DND-41 (cell line): ENCODE measurements at regions not wholly inside any gene's neighbourhood (a gene's known extent, or its start where the extent isn't known, plus 50 kb on each side); places are given as distances from the start of the nearest gene placed in this dataset.

Experiments used
- ATAC-seq: fragments of 200-7000 bp; cut with Tn5 transposase; 3 replicates; pipeline ENCODE4 v1.9.1; 2021; ENCODE audit warnings: low read depth; ENCODE audit not compliant: insufficient read depth
- DNase-seq: peaks from one replicate; pipeline ENCODE4 v3.0.0-alpha.2; 2020
- H2AFZ ChIP-seq: 2 replicates; pipeline ENCODE4 v1.6.0; 2012; ENCODE audit warnings: low read depth, low read length
- H3K27ac ChIP-seq: 2 replicates; pipeline ENCODE4 v1.5.1; 2012; ENCODE audit warnings: low read length, inconsistent platforms
- H3K27me3 ChIP-seq: fragments of 200-600 bp; sonication (generic); 2 replicates; pipeline ENCODE4 v1.6.0; 2012; ENCODE audit warnings: low read length, mild to moderate bottlenecking, inconsistent platforms; ENCODE audit not compliant: insufficient read depth, poor library complexity
- H3K36me3 ChIP-seq: 2 replicates; pipeline ENCODE4 v1.5.1; 2012; ENCODE audit warnings: low read length, inconsistent platforms; ENCODE audit not compliant: insufficient read depth
- H3K4me1 ChIP-seq: 2 replicates; pipeline ENCODE4 v1.5.1; 2012; ENCODE audit warnings: mild to moderate bottlenecking, low read length; ENCODE audit not compliant: insufficient read depth
- H3K4me2 ChIP-seq: 2 replicates; pipeline ENCODE4 v1.6.0; 2012; ENCODE audit warnings: mild to moderate bottlenecking, moderate library complexity, low read length, inconsistent platforms; ENCODE audit not compliant: insufficient read depth
- H3K4me3 ChIP-seq, 2 experiments: fragments of 200-600 bp in 1 of 2; shearing (Covaris generic) in 1 of 2; 2 replicates each; pipeline ENCODE4 v1.5.1; 2012 to 2016; ENCODE audit warnings: inconsistent platforms in 2 of 2, low read length in 2 of 2, mild to moderate bottlenecking in 2 of 2, low read depth in 1 of 2, moderate library complexity in 1 of 2
- H3K79me2 ChIP-seq: 2 replicates; pipeline ENCODE4 v1.6.0; 2012; ENCODE audit warnings: low read length, inconsistent platforms; ENCODE audit not compliant: insufficient read depth
- H3K9ac ChIP-seq: 2 replicates; pipeline ENCODE4 v1.6.0; 2012; ENCODE audit warnings: low read depth, mild to moderate bottlenecking, inconsistent platforms, low read length, moderate library complexity
- H3K9me3 ChIP-seq: 2 replicates; pipeline ENCODE4 v1.5.1; 2012; ENCODE audit warnings: low read length, moderate library complexity, mild to moderate bottlenecking, inconsistent platforms; ENCODE audit not compliant: insufficient read depth, severe bottlenecking
- H4K20me1 ChIP-seq: 2 replicates; pipeline ENCODE4 v1.6.0; 2012; ENCODE audit warnings: low read length; ENCODE audit not compliant: insufficient read depth
- CTCF ChIP-seq: IDR thresholded peaks from 2 replicates; pipeline ENCODE4 v1.5.1; 2012; ENCODE audit warnings: borderline replicate concordance, low read length, moderate library complexity, mild to moderate bottlenecking; ENCODE audit not compliant: poor library complexity, severe bottlenecking; ENCODE audit errors: extremely low read depth
- EZH2 ChIP-seq: IDR thresholded peaks from 3 replicates; pipeline ENCODE4 v1.6.1; 2012; ENCODE audit warnings: borderline replicate concordance, low read depth, mild to moderate bottlenecking, moderate library complexity, low read length, inconsistent platforms; ENCODE audit not compliant: severe bottlenecking

- no peak for ATAC-seq
- Histone ChIP-seq H3K27ac (no peak overlapping the region), H3K9ac (no peak overlapping the region), H3K4me3 (no peak overlapping the region), H3K4me2 (no peak overlapping the region), H3K9me3 (no peaks in the 10 kb centered on the region), H4K20me1 (no peaks in the 10 kb centered on the region), H3K4me1 (no peaks in the 10 kb centered on the region), H2AFZ (no peak overlapping the region), H3K79me2 (no peaks in the 10 kb centered on the region), H3K36me3 (no peaks in the 10 kb centered on the region), H3K27me3 (peaks cover 11% of the 10 kb centered on the region)
- no peak for TF ChIP-seq CTCF
- no peak for TF ChIP-seq EZH2
- no peak for DNase-seq
Measured at GRCh38 chr11:123316003-123316402, 114.1 kb upstream of the GRAMD1B start.

GRCh38 chr11:123314972-123315371 is 115.1 kb upstream of the GRAMD1B start:
- no peak overlapping the region for H3K9ac ChIP-seq
- no peaks in the 10 kb centered on the region for H4K20me1 ChIP-seq
- H3K27me3 ChIP-seq: peaks cover 10% of the 10 kb centered on the region
- TF ChIP-seq EZH2: no peak
- H3K4me2 ChIP-seq: no peak overlapping the region
- H3K4me3 ChIP-seq: no peak overlapping the region
- H3K27ac ChIP-seq: no peak overlapping the region
- DNase-seq: no peak
- no peaks in the 10 kb centered on the region for H3K36me3 ChIP-seq
- H3K4me1 ChIP-seq: no peaks in the 10 kb centered on the region
- no peaks in the 10 kb centered on the region for H3K79me2 ChIP-seq
- ATAC-seq: no peak
- H3K9me3 ChIP-seq: no peaks in the 10 kb centered on the region
- no peak overlapping the region for H2AFZ ChIP-seq

- ATAC-seq (no peak), DNase-seq (no peak)
- Histone ChIP-seq H3K27ac (no peak overlapping the region), H4K20me1 (no peaks in the 10 kb centered on the region), H3K4me1 (no peaks in the 10 kb centered on the region), H3K9me3 (no peaks in the 10 kb centered on the region), H3K4me2 (no peak overlapping the region), H3K27me3 (peaks cover 12% of the 10 kb centered on the region), H3K9ac (no peak overlapping the region), H2AFZ (no peak overlapping the region), H3K36me3 (no peaks in the 10 kb centered on the region), H3K4me3 (no peak overlapping the region), H3K79me2 (no peaks in the 10 kb centered on the region)
- TF ChIP-seq EZH2 (no peak), CTCF (no peak)
Measured at GRCh38 chr11:123313262-123313661, 116.8 kb upstream of the GRAMD1B start.

GRCh38 chr11:123308077-123308476 is 113.0 kb upstream of the CLMP start:
- no peak overlapping the region for H3K27ac ChIP-seq
- H3K27me3 ChIP-seq: peaks cover 10% of the 10 kb centered on the region
- H3K9ac ChIP-seq: no peak overlapping the region
- H4K20me1 ChIP-seq: no peaks in the 10 kb centered on the region
- no peaks in the 10 kb centered on the region for H3K4me1 ChIP-seq
- no peak for DNase-seq
- H3K79me2 ChIP-seq: no peaks in the 10 kb centered on the region
- no peak overlapping the region for H2AFZ ChIP-seq
- H3K4me2 ChIP-seq: no peak overlapping the region
- TF ChIP-seq CTCF (no peak), EZH2 (no peak)
- no peak for ATAC-seq
- no peaks in the 10 kb centered on the region for H3K36me3 ChIP-seq
- no peak overlapping the region for H3K4me3 ChIP-seq
- no peaks in the 10 kb centered on the region for H3K9me3 ChIP-seq
